Coronary artery (tissue), 2 donors: ENCODE measurements at regions not wholly inside any gene's neighbourhood (a gene's known extent, or its start where the extent isn't known, plus 50 kb on each side); places are given as distances from the start of the nearest gene placed in this dataset.

Experiments used
- DNase-seq: peaks from one replicate; pipeline ENCODE4 v3.0.0-alpha.2; 2017; ENCODE audit warnings: low spot score
- H3K27ac ChIP-seq, 2 donors: fragments of 200-600 bp; sonication (generic); one replicate each; pipeline ENCODE4 v1.5.1; 2016 to 2019
- H3K4me3 ChIP-seq: fragments of 200-600 bp; sonication (generic); 2 replicates; pipeline ENCODE4 v1.5.1; 2016; ENCODE audit warnings: mild to moderate bottlenecking, moderate library complexity
- CTCF ChIP-seq: fragments of 200-600 bp; sonication (generic); IDR thresholded peaks from one replicate; pipeline ENCODE4 v1.5.1; 2019; ENCODE audit warnings: antibody characterized with exemption

GRCh38 chr4:30380404-30380998 lies 339.7 kb upstream of the PCDH7 start:
- peak; percentile 18 for TF ChIP-seq CTCF
- Histone ChIP-seq H3K27ac (no peak overlapping the region), H3K4me3 (no peak overlapping the region)
- DNase-seq = no peak

- DNase-seq = no peak
- Histone ChIP-seq H3K27ac (no peak overlapping the region), H3K4me3 (no peak overlapping the region)
- TF ChIP-seq CTCF = no peak
These were observed 334.5 kb upstream of the PCDH7 start for GRCh38 chr4:30385650-30386049.

- Histone ChIP-seq H3K27ac (no peak overlapping the region), H3K4me3 (no peak overlapping the region)
- no peak for DNase-seq
- TF ChIP-seq CTCF = no peak
These were observed 333.8 kb upstream of the PCDH7 start for GRCh38 chr4:30386266-30386895.

GRCh38 chr4:30395902-30396301 lies 324.3 kb upstream of the PCDH7 start:
- no peak for TF ChIP-seq CTCF
- DNase-seq = no peak
- no peak overlapping the region for H3K27ac ChIP-seq
- H3K4me3 ChIP-seq = no peak overlapping the region

GRCh38 chr4:30396772-30397475 lies 323.2 kb upstream of the PCDH7 start:
- TF ChIP-seq CTCF = no peak
- DNase-seq = no peak
- no peak overlapping the region for H3K27ac ChIP-seq
- no peak overlapping the region for H3K4me3 ChIP-seq

- TF ChIP-seq CTCF = no peak
- no peak overlapping the region for H3K4me3 ChIP-seq
- no peak overlapping the region for H3K27ac ChIP-seq
- no peak for DNase-seq
These were observed 320.7 kb upstream of the PCDH7 start for GRCh38 chr4:30399476-30399875.

- Histone ChIP-seq H3K27ac (no peak overlapping the region), H3K4me3 (no peak overlapping the region)
- TF ChIP-seq CTCF = no peak
- no peak for DNase-seq
These were observed 317.9 kb upstream of the PCDH7 start for GRCh38 chr4:30402276-30402675.
